ENCODE measurements at regions not wholly inside any gene's neighbourhood (a gene's known extent, or its start where the extent isn't known, plus 50 kb on each side); places are given as distances from the start of the nearest gene placed in this dataset.

- TF ChIP-seq CTCF (IDR thresholded peaks at IDR 0.05): no peak
- TF ChIP-seq POLR2A (IDR thresholded peaks at IDR 0.05): no peak
Measured at GRCh38 chr3:151567477-151567876, 106.6 kb upstream of the IGSF10 start.
